Heart left ventricle (tissue), 13 donors: ENCODE measurements at regions not wholly inside any gene's neighbourhood (a gene's known extent, or its start where the extent isn't known, plus 50 kb on each side); places are given as distances from the start of the nearest gene placed in this dataset.

Experiments
- POLR2A ChIP-seq, 2 donors: fragments of 450-650 bp; IDR thresholded peaks; one replicate each; pipeline ENCODE4 v1.6.1; 2017; ENCODE audit warnings: antibody characterized with exemption in 2 of 2, mild to moderate bottlenecking in 2 of 2, moderate library complexity in 2 of 2
- TF ChIP-seq, protein P1 (sequence below), 12 donors: fragments of 200-600 bp; sonication (generic) in 4 of 12; IDR thresholded peaks; one replicate each; pipeline versions ENCODE4 v1.5.0 to v1.8.0; 2018 to 2022; ENCODE audit warnings: antibody characterized with exemption in 12 of 12, mild to moderate bottlenecking in 5 of 12
- donor health status: ischemic (EF 13 %, LVEDD 7.1; RV severe dilation, severe dysfunction).
- donor health status: DM: no; HTN: yes; CAD: no.
- donor health status: DM: no; HTN: no; CAD: no.
- donor health status: ischemic (EF 25% LVEDD 6.9; RV normal size, moderate dysfunction).
- donor health status: ischemic (EF 25% LVEDD 5.7; RV mildly dilated, moderate dysfunction).
- donor health status: ischemic (EF 35%, LVEDD 5.7; RV mildly dilated, moderate dysfunction).
- donor health status: nonischemic (EF 11% LVEDD 7.7; RV severe dilation, severe dysfunction).
- donor health status: DM: yes; HTN: yes; CAD: no.
- donor health status: PGD.
- donor health status: ischemic (EF 29% LVEDD 5.4; RV normal size, mild dysfunction).
- donor health status: nonischemic (EF 23%, LVEDD 6.1; RV moderate dilation, normal function).

DNA sequence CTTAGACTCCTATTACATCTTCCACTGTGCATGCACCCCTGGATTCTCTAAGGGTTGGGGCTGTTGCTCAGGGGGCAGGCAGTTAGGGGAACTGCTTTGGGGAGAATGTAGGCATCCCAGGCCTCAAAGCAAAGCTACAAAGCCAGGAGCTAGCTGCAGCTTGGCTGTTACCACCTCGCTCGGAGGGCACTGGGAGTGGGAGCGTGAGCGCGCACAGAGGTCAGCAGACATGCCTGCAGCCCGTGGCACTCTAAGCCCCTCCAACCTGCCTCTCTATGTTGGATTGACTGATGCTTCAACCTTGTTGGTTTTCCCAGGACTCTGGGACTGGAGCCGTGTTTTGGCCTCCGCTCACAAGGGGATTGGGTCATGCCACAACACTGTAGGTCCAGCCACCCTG, 69.8 kb downstream of the CPN2 start:
- TF ChIP-seq POLR2A (IDR thresholded peaks at IDR 0.05): no peak
- TF ChIP-seq, protein P1, sequence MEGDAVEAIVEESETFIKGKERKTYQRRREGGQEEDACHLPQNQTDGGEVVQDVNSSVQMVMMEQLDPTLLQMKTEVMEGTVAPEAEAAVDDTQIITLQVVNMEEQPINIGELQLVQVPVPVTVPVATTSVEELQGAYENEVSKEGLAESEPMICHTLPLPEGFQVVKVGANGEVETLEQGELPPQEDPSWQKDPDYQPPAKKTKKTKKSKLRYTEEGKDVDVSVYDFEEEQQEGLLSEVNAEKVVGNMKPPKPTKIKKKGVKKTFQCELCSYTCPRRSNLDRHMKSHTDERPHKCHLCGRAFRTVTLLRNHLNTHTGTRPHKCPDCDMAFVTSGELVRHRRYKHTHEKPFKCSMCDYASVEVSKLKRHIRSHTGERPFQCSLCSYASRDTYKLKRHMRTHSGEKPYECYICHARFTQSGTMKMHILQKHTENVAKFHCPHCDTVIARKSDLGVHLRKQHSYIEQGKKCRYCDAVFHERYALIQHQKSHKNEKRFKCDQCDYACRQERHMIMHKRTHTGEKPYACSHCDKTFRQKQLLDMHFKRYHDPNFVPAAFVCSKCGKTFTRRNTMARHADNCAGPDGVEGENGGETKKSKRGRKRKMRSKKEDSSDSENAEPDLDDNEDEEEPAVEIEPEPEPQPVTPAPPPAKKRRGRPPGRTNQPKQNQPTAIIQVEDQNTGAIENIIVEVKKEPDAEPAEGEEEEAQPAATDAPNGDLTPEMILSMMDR (IDR thresholded peaks at IDR 0.05): no peak
